Loucy (cell line): ENCODE measurements at regions not wholly inside any gene's neighbourhood (a gene's known extent, or its start where the extent isn't known, plus 50 kb on each side); places are given as distances from the start of the nearest gene placed in this dataset.

Experiments
- H2AFZ ChIP-seq: fragments of 200-600 bp; sonication (generic); 2 replicates; pipeline ENCODE4 v1.6.0; 2016; ENCODE audit warnings: antibody characterized with exemption, mild to moderate bottlenecking, low read length, moderate library complexity
- H3F3A ChIP-seq: fragments of 200-600 bp; 2 replicates; pipeline ENCODE4 v1.6.0; 2016; ENCODE audit warnings: antibody characterized with exemption, low read depth, mild to moderate bottlenecking
- H3K27me3 ChIP-seq: fragments of 200-600 bp; sonication (generic); 2 replicates; pipeline ENCODE4 v1.6.1; 2014; ENCODE audit warnings: low read length, mild to moderate bottlenecking; ENCODE audit not compliant: insufficient read depth, poor library complexity, severe bottlenecking
- H3K36me3 ChIP-seq: fragments of 200-600 bp; sonication (generic); 2 replicates; pipeline ENCODE4 v1.6.1; 2016; ENCODE audit warnings: low read length; ENCODE audit not compliant: insufficient read depth
- H3K4me1 ChIP-seq: fragments of 200-600 bp; sonication (generic); 2 replicates; pipeline ENCODE4 v1.5.1; 2014; ENCODE audit warnings: low read length, mild to moderate bottlenecking; ENCODE audit not compliant: insufficient read depth, poor library complexity, severe bottlenecking
- H3K4me2 ChIP-seq: fragments of 200-600 bp; sonication (generic); 2 replicates; pipeline ENCODE4 v1.6.0; 2014; ENCODE audit warnings: antibody characterized with exemption, low read length, low read depth, mild to moderate bottlenecking; ENCODE audit not compliant: poor library complexity, severe bottlenecking
- H3K4me3 ChIP-seq: fragments of 200-600 bp; sonication (generic); 2 replicates; pipeline ENCODE4 v1.5.1; 2014; ENCODE audit warnings: low read length, mild to moderate bottlenecking, mixed read lengths; ENCODE audit not compliant: poor library complexity, severe bottlenecking
- H3K79me2 ChIP-seq: fragments of 200-600 bp; sonication (generic); 2 replicates; pipeline ENCODE4 v1.6.1; 2014; ENCODE audit warnings: low read length; ENCODE audit not compliant: insufficient read depth
- H3K9ac ChIP-seq: fragments of 200-600 bp; sonication (generic); 2 replicates; pipeline ENCODE4 v1.6.0; 2014; ENCODE audit warnings: mild to moderate bottlenecking, low read depth, low read length, moderate library complexity; ENCODE audit not compliant: poor library complexity, severe bottlenecking
- H3K9me2 ChIP-seq: fragments of 200-600 bp; sonication (generic); replicated peaks from 2 replicates; pipeline ENCODE4 v1.6.1; 2016; ENCODE audit warnings: low read depth, low read length, mixed read lengths
- H3K9me3 ChIP-seq: fragments of 200-600 bp; sonication (generic); 2 replicates; pipeline ENCODE4 v1.6.1; 2014; ENCODE audit warnings: mild to moderate bottlenecking, antibody characterized with exemption, low read length, low read depth; ENCODE audit not compliant: insufficient read depth
- H4K20me1 ChIP-seq: fragments of 200-600 bp; sonication (generic); 2 replicates; pipeline ENCODE4 v1.6.0; 2014; ENCODE audit warnings: antibody characterized with exemption, low read length, mild to moderate bottlenecking; ENCODE audit not compliant: insufficient read depth, poor library complexity, severe bottlenecking
- EZH2phosphoT487 ChIP-seq: fragments of 200-600 bp; IDR thresholded peaks from 2 replicates; pipeline ENCODE4 v1.6.1; 2018; ENCODE audit warnings: antibody characterized with exemption, mild to moderate bottlenecking, moderate library complexity, borderline replicate concordance
- TF ChIP-seq, protein P1 (sequence below): fragments of 200-600 bp; sonication (generic); conservative IDR thresholded peaks from 2 replicates; pipeline ENCODE4 v1.5.1; 2014; ENCODE audit warnings: mild to moderate bottlenecking, antibody characterized with exemption, low read length

DNA sequence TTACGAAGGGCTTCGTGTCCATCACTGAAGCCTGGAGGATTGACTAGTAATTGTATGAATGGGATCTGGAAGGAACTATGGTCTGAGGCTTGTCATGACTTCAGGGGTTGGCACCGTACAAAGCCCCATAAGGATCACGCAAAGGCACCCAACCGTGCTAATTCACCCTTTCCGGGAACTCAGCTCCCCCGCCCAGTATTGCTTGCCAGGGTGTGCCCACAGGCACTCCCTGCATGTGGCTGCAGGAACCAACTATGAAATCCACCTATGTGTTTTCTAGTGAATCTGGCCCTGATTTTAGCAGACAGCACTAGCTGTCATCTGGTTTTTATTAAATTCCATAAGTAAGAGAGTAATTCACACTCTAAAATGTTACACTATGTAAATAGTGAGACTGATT, 139.2 kb downstream of the TM2D1 start:
- Histone ChIP-seq H3K9ac (no peak overlapping the region), H3K79me2 (no peaks in the 10 kb centered on the region), H3K4me2 (no peak overlapping the region), H3K27me3 (no peaks in the 10 kb centered on the region), H3K4me3 (no peak overlapping the region), H3K36me3 (no peaks in the 10 kb centered on the region), H3K9me3 (no peaks in the 10 kb centered on the region), H2AFZ (no peak overlapping the region), H4K20me1 (no peaks in the 10 kb centered on the region), H3K4me1 (no peaks in the 10 kb centered on the region), H3K9me2 (0 out of 2 replicates have a peak, but pooled peaks cover 4% of the 10 kb centered on the region), H3F3A (no peaks in the 10 kb centered on the region)
- TF ChIP-seq EZH2phosphoT487 = no peak
- TF ChIP-seq, protein P1, sequence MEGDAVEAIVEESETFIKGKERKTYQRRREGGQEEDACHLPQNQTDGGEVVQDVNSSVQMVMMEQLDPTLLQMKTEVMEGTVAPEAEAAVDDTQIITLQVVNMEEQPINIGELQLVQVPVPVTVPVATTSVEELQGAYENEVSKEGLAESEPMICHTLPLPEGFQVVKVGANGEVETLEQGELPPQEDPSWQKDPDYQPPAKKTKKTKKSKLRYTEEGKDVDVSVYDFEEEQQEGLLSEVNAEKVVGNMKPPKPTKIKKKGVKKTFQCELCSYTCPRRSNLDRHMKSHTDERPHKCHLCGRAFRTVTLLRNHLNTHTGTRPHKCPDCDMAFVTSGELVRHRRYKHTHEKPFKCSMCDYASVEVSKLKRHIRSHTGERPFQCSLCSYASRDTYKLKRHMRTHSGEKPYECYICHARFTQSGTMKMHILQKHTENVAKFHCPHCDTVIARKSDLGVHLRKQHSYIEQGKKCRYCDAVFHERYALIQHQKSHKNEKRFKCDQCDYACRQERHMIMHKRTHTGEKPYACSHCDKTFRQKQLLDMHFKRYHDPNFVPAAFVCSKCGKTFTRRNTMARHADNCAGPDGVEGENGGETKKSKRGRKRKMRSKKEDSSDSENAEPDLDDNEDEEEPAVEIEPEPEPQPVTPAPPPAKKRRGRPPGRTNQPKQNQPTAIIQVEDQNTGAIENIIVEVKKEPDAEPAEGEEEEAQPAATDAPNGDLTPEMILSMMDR = no peak

DNA sequence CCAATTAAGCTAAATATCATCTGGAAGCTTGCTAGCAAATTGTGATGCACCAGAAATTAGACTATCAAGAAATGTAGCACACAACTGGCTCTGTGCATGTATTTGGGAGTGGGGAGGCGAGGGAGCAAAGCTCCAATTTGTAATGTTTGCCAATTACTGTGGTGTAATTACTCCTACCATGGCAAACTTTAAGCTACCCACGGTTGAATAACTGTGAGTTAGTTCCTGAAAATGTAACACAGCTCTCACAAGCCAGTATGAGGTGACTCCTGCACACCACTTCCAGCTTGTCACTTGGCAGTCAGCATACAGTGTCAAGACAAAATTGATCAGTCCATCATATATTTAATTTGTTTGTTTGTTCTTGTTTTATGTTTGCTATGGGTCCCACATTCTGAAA, 141.2 kb downstream of the TM2D1 start:
- no peaks in the 10 kb centered on the region for H3K27me3 ChIP-seq
- H2AFZ ChIP-seq = no peak overlapping the region
- H3K4me1 ChIP-seq = no peaks in the 10 kb centered on the region
- H3F3A ChIP-seq = no peaks in the 10 kb centered on the region
- H3K9me3 ChIP-seq = no peaks in the 10 kb centered on the region
- TF ChIP-seq, protein P1 = no peak
- no peak for TF ChIP-seq EZH2phosphoT487
- H3K4me3 ChIP-seq = no peak overlapping the region
- H3K36me3 ChIP-seq = no peaks in the 10 kb centered on the region
- no peak overlapping the region for H3K4me2 ChIP-seq
- H3K9me2 ChIP-seq = 0 out of 2 replicates have a peak, but pooled peaks cover 5% of the 10 kb centered on the region
- H4K20me1 ChIP-seq = no peaks in the 10 kb centered on the region
- H3K79me2 ChIP-seq = no peaks in the 10 kb centered on the region
- no peak overlapping the region for H3K9ac ChIP-seq

DNA sequence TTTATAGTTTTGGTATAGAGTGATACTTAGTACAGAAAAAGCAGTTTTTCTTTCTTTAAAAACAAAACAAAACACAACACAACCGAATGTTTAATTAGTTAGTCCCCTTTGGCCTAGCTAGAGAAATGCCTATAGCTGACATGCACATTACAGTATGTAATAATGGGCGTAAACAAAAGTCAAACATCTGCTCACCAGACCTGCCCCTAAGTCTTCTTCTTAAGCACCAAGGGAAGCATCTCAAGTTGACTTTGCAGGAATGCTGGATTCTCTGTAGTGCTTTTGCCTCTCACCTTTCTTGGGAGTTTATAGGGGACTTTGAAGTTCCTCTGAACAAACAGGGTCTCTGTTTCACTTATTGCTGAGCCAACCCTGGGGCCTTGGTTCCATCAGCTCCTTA, 143.7 kb downstream of the TM2D1 start:
- TF ChIP-seq EZH2phosphoT487 = no peak
- TF ChIP-seq, protein P1 = no peak

More for the DNA sequence above, 143.7 kb downstream of the TM2D1 start:
- Histone ChIP-seq H3K36me3 (no peaks in the 10 kb centered on the region), H3K4me1 (no peaks in the 10 kb centered on the region), H3F3A (no peaks in the 10 kb centered on the region), H3K27me3 (no peaks in the 10 kb centered on the region), H3K4me2 (no peak overlapping the region), H2AFZ (no peak overlapping the region), H3K9ac (no peak overlapping the region), H4K20me1 (no peaks in the 10 kb centered on the region), H3K4me3 (no peak overlapping the region), H3K79me2 (no peaks in the 10 kb centered on the region), H3K9me3 (no peaks in the 10 kb centered on the region), H3K9me2 (0 out of 2 replicates have a peak, but pooled peaks cover 5% of the 10 kb centered on the region)
